HS-27A (cell line): ENCODE measurements at regions not wholly inside any gene's neighbourhood (a gene's known extent, or its start where the extent isn't known, plus 50 kb on each side); places are given as distances from the start of the nearest gene placed in this dataset.
"Not testable (repeated sequence)": the region's sequence is repeated elsewhere in the genome, so short reads cannot be mapped to it uniquely, and the experiment has no call there.

ENCODE experiments used
- DNase-seq: peaks from one replicate; pipeline ENCODE4 v3.0.0-alpha.2; 2012; ENCODE audit warnings: low read depth, missing footprints

- DNase-seq, result no peak
Observed at GRCh38 chr4:34289962-34290361, 1954.4 kb downstream of the ARAP2 start.

DNA sequence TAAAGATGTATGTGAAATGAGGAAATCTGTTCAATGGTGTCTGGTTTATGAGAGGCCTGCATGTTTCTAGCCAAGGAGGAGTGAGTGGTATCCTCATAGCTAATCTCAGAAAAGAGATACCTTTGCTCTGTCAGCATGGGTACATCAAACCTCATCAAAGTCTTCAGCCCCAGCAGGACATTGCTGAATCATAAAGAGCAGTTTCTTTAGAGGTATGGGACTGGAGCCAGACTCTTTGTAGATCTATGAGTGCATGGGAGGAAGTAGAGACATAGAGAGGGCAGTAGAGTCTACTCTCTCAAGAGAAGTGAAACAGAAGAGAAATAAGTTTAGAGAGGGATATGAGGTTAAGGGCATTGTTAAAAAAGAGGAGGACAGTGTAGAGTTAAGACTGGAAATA, 1950.9 kb downstream of the ARAP2 start:
- DNase-seq, result no peak

- no peak for DNase-seq
Observed at GRCh38 chr4:34309383-34309906, 1934.9 kb downstream of the ARAP2 start.

DNA sequence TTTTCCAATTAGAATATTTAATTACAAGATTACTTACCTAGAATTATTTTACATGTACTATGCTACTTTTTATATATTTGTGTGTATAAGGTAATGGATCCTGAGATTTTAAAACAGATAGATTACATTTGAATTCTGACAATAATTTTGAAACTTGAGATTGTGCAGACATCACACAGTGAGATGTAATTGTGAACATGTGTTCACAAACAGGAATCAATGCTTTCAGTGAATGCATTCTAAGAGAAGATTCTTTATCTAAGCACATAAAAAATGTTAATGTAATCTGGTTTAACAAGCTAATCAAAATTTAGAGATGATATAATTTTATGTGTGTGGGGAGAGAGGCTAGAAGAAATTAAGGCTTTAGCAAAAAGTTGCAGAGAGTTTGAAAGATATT, 1925.5 kb downstream of the ARAP2 start:
- no peak for DNase-seq

DNA sequence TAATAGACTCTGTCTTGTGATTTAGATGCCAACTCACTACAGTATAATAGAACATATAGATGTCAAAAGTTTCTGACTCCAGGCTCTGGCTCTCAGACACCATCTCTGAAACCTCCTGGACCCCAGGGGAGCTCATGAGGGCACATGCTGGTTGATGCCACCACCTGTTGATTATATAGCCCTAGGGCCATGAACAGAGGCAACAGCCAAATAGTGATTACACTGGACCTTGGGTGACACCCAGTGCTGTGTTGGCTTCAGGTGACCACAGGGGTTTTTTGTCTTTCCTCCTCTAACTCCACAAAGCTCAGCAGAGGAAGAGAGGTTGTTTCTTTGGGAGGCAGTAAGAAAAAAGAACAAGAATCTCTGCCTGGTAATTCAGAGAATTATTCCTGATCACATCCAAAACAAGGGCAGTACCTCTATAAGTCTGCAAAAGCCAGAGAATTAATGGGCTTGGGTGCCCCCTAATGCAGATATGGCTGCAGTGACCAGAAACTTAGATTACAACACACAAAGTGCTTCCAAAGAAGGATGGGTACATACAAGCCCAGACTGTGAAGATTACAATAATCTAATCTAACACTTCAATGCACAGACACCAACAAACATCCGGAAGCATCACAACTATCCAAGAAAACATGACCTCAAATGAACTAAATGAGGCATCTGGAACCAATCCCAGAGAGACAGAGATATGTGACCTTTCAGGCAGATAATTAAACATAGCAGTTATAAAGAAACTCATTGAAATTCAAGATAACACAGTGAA, 1920.6 kb downstream of the ARAP2 start:
- DNase-seq, result no peak

GRCh38 chr4:34328939-34329338, 1915.4 kb downstream of the ARAP2 start:
- DNase-seq, result no peak

- DNase-seq, result not testable (repeated sequence)
Observed at GRCh38 chr4:34335156-34335555, 1909.2 kb downstream of the ARAP2 start.

- DNase-seq, result not testable (repeated sequence)
Observed at GRCh38 chr4:34335556-34335955, 1908.8 kb downstream of the ARAP2 start.

- DNase-seq, result no peak
Observed at GRCh38 chr4:34362654-34363053, 1881.7 kb downstream of the ARAP2 start.

DNA sequence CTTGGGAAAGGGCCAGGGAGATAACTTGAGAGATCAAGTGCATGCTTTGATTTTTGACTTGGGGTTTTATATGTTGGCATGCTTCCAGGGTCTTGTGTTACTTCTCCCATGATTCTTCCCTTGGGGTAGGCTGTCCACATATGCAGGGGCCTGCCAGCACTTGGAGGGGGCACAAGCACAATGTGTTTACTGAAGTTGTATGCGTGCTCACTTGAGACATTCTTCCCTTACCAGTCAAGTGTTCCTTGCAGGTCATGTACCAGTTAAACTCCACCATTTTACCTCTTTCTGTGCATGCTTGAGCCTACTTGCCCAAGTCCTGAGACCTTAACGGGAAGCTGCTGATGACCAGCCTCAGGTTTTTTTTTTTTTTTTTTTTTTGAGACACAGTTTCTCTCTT, 1880.5 kb downstream of the ARAP2 start:
- no peak for DNase-seq

DNA sequence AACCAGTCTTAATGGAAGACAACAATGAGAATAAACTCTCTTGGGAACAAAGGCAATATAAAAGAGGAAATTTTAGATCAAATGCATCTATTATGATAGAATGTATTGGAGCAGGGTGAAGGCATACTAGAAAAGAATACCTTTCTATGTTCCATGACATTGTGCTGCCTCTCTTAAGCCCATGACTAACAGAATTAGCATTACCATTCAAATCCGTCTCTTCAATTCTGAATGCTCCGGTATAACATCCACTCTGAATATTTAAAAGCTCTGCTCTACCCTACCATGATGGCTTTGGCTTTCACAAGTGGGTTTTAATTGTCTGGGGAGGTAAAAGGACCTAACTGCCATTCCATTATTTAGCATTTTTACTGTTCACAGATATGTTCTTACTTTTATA, 1878.4 kb downstream of the ARAP2 start:
- no peak for DNase-seq

DNA sequence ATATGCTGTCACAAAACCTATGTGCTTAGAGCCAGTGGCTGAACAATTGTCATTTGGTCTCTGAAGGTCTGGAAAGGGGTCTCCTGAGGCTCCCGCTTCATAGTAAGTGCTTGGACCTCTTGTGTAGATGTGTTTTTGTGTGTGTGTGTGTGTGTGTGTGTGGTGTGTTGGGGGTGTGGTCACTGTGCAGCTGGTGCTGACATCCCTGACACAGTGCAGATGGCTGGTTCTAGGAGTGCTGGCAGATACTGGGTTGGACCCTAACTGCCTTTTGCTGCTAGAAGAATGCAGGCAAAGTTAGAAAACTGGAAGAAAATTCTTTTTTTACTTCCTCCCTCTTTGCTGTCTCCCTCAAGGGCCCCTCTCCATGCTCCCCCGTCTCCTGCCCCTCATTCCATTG, 1872.6 kb downstream of the ARAP2 start:
- no peak for DNase-seq

DNA sequence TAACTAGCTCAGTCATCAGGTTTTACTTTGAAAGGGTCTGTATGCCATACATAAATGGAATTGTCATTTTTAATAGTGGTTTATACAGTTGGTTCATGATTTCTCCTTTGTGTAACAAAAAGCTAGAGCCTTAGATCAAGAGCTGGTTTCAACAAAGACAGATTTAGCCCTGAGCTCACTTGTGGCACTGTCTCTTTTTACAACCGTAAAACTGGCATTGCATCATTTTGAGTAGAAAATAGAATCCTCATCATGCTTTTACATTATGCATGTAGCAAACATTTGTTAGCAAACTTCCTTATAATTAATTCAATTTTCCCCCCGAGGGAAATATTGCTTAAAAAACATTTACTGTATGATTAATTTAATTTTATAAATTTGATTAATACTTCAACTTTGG, 1871.5 kb downstream of the ARAP2 start:
- DNase-seq, result no peak

- DNase-seq, result no peak
Observed at GRCh38 chr4:34373456-34373855, 1870.9 kb downstream of the ARAP2 start.

DNA sequence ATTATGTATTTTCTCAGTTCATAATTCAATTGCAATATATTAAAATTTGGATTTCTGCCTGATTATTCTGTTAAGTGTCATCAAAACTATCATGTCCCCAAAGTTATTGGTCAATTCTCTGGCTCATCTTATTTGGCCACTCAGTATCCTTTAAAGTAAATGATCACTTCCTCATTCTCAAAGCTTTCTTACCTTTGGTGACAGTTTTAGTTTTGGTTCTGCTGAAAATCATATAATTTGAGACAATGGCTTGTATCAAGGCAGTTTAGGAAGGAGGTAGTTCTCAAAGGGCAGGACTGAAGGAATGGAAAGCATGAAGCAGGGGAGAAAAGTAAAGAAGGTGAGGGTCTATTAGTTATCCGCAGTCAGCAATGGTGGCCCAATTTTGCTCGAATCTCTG, 1832.1 kb downstream of the ARAP2 start:
- no peak for DNase-seq

GRCh38 chr4:34412911-34413310, 1831.4 kb downstream of the ARAP2 start:
- DNase-seq, result peak; percentile 24

GRCh38 chr4:34417160-34417559, 1827.2 kb downstream of the ARAP2 start:
- DNase-seq, result no peak

DNA sequence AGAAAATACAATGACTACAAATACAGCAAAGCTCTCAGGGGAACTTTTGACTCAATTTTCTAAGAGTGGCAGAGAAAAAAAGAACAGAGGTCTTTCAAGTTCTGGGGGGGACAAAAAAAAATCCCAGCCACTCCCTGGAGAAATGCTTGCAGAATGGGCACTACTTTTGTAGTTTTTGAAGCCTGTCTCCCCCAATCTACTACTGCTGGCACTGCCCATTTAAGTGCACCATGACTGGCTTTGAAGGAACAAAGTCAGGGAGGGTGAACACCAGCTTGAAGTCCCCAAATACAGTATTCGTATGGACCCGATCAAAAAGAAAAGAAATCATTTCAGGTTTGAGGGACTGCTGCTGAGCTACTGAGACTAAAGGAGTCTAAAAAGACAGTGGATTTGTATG, 1824.4 kb downstream of the ARAP2 start:
- no peak for DNase-seq

GRCh38 chr4:34422472-34423175, 1821.7 kb downstream of the ARAP2 start:
- no peak for DNase-seq

DNA sequence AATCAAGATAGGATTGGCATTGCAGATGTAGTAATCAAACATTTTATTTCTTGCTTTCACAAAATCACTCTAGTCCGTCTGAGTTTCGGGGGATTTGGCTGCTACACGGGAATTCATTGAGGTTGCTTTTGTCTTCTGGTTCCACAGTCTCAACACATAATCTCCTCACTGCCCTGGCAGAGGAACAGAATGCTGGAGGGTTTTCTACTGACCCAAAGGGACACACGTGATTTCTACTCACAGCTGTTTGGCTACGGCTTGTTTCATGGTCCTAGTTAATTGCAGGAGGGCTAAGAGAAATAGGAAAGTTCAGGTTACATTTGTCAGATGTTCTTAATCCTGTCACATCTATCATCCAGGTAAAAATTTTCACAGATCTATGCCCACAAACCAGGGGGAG, 1811.6 kb downstream of the ARAP2 start:
- DNase-seq, result no peak

DNA sequence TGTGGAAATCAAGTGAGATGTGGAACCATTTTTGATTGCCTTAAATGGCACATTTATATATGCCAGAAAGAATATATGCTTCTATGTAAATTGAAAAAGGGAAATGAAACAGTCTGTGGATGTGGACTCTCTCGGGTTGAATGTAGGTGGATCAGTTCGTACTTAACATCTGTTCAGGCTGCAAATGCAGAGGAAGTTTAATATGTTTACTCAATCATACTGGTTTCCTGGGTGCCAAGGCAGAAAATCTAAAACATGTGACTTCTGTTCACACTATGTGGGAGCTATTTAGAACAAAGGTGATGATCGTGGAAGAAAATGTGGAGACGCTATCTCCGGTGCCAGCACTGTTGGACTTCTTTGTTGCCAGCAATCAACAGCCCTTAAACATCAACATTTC, 1809.9 kb downstream of the ARAP2 start:
- not testable (repeated sequence) for DNase-seq

GRCh38 chr4:34464196-34464595, 1780.1 kb downstream of the ARAP2 start:
- no peak for DNase-seq

DNA sequence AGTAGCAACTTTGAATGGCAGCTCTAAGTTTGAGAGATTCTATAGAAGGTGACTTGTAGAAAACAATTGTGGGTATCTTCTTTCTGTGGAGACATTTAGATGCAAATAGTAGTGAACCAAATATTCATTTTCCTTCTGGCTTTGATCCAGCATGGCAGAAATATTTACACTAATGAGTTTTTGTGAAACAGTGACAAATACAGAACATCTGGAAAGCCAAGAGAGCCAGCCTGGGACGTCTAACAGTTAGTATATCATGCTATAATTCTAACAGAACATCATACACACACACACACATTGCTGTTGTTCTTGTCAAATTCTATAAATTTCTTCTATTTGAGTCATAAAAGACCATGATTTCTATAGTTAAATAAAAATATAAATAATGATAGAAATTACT, 1777.9 kb downstream of the ARAP2 start:
- DNase-seq, result no peak
